ENCODE measurements at regions not wholly inside any gene's neighbourhood (a gene's known extent, or its start where the extent isn't known, plus 50 kb on each side); places are given as distances from the start of the nearest gene placed in this dataset.

- no peak for TF ChIP-seq CTCF (IDR thresholded peaks at IDR 0.05)
- no peak for TF ChIP-seq POLR2A (IDR thresholded peaks at IDR 0.05)
Observed at GRCh38 chrX:68936608-68937007, 107.8 kb downstream of the EFNB1 start.
